Spleen (tissue), 11 donors: ENCODE measurements at regions not wholly inside any gene's neighbourhood (a gene's known extent, or its start where the extent isn't known, plus 50 kb on each side); places are given as distances from the start of the nearest gene placed in this dataset.

Experiments
- DNase-seq: peaks from one replicate; pipeline ENCODE4 v3.0.0-alpha.2; 2020
- H3K27ac ChIP-seq, 8 donors: fragments of 200-600 bp; sonication (generic) in 7 of 8; 1 replicate in 4 of 8; 2 replicates in 4 of 8; pipeline versions ENCODE4 v1.5.0 to v1.8.0; 2016 to 2021; ENCODE audit warnings: inconsistent platforms in 4 of 8, mild to moderate bottlenecking in 4 of 8, moderate library complexity in 1 of 8
- H3K27me3 ChIP-seq, 7 donors: fragments of 200-600 bp; sonication (generic) in 6 of 7; replicated peaks in 1 of 7; 1 replicate in 4 of 7; 2 replicates in 3 of 7; pipeline versions ENCODE4 v1.5.0 to v1.8.0; 2016 to 2021; ENCODE audit warnings: inconsistent platforms in 3 of 7, mild to moderate bottlenecking in 1 of 7
- H3K36me3 ChIP-seq, 6 donors: fragments of 200-600 bp; sonication (generic) in 5 of 6; 1 replicate in 4 of 6; 2 replicates in 2 of 6; pipeline versions ENCODE4 v1.5.0 to v1.8.0; 2016 to 2021; ENCODE audit warnings: inconsistent platforms in 2 of 6
- H3K4me1 ChIP-seq, 6 donors: fragments of 200-600 bp; sonication (generic) in 5 of 6; 1 replicate in 3 of 6; 2 replicates in 3 of 6; pipeline versions ENCODE4 v1.5.0 to v1.8.0; 2016 to 2021; ENCODE audit warnings: inconsistent platforms in 3 of 6
- H3K4me3 ChIP-seq, 8 donors: fragments of 200-600 bp; sonication (generic) in 7 of 8; 1 replicate in 4 of 8; 2 replicates in 4 of 8; pipeline versions ENCODE4 v1.5.0 to v1.8.0; 2016 to 2021; ENCODE audit warnings: inconsistent platforms in 4 of 8, mild to moderate bottlenecking in 4 of 8, moderate library complexity in 2 of 8
- H3K9me3 ChIP-seq, 8 donors: fragments of 200-600 bp; sonication (generic) in 7 of 8; 1 replicate in 4 of 8; 2 replicates in 4 of 8; pipeline versions ENCODE4 v1.5.0 to v1.8.0; 2016 to 2021; ENCODE audit warnings: inconsistent platforms in 4 of 8
- CTCF ChIP-seq, 11 experiments: fragments of 200-600 bp in 7 of 11; fragments of 450-650 bp in 4 of 11; sonication (generic) in 4 of 11; IDR thresholded peaks in 8 of 11; conservative IDR thresholded peaks in 3 of 11; 1 replicate in 7 of 11; 2 replicates in 4 of 11; pipeline versions ENCODE4 v1.4.0 to v1.8.0; 2016 to 2021; ENCODE audit warnings: antibody characterized with exemption in 11 of 11, inconsistent platforms in 4 of 11, mild to moderate bottlenecking in 1 of 11
- POLR2A ChIP-seq, 3 donors: fragments of 450-650 bp; IDR thresholded peaks; one replicate each; pipeline ENCODE4 v1.5.1; 2017; ENCODE audit warnings: antibody characterized with exemption in 3 of 3, mild to moderate bottlenecking in 1 of 3
- POLR2AphosphoS5 ChIP-seq, 3 donors: sonication (generic); formaldehyde crosslinking; IDR thresholded peaks; one replicate each; pipeline ENCODE4 v1.5.1; 2017; ENCODE audit warnings: antibody characterized with exemption in 3 of 3
- WGBS, 5 donors: extraction: QIAGEN DNeasy Blood & Tissue Kit in 3 of 5; methylation state at CpG; one replicate each; pipeline versions ENCODE4 v1.1.5 to v1.1.7; 2013 to 2018; 5-methylcytosine and 5-hydroxymethylcytosine counted together
- intact Hi-C: fragments of 100-400 bp; cut with DNase I; formaldehyde crosslinking; loops from one replicate; pipeline ENCODE4 v1.15.0; 2023; ENCODE audit warnings: low total_unique reads
- donor health status: healthy with polysubstance abuse.
- donor health status: DM: no; HTN: no; CAD: no; lungs with moderate emphysema.
- donor health status: DM: no; HTN: no; CAD: no.
- donor health status: Bipolar disorder and iron deficiency.
- donor health status: healthy.
- donor health status: DM: no; HTN: no; CAD: no.
- donor health status: DM: yes; HTN: yes; CAD: no.

GRCh38 chr3:22284559-22284958 is 533.5 kb upstream of the ZNF385D start:
- Histone ChIP-seq H3K4me1 (no peaks in the 10 kb centered on the region), H3K9me3 (peaks cover 0 to 9% (median 0%) of the 10 kb centered on the region in 8 donors), H3K27me3 (no peaks in the 10 kb centered on the region), H3K4me3 (no peak overlapping the region), H3K36me3 (no peaks in the 10 kb centered on the region), H3K27ac (no peak overlapping the region)
- TF ChIP-seq CTCF (IDR thresholded peaks at IDR 0.05 in 8 of 11, conservative IDR thresholded peaks at IDR 0.05 in 3 of 11) (no peak), POLR2A (IDR thresholded peaks at IDR 0.05) (no peak), POLR2AphosphoS5 (IDR thresholded peaks at IDR 0.05) (no peak)
- no peak for DNase-seq
- intact Hi-C loops: no loop called here
- WGBS, 5 donors: 77 to 97% (median 90%) methylated on average over 1 of the region's 1 CpG

GRCh38 chr3:22288756-22289155 is 537.7 kb upstream of the ZNF385D start:
- intact Hi-C loops: no loop called here
- Histone ChIP-seq H3K27me3 (no peaks in the 10 kb centered on the region), H3K4me3 (no peak overlapping the region), H3K27ac (no peak overlapping the region), H3K36me3 (no peaks in the 10 kb centered on the region), H3K4me1 (no peaks in the 10 kb centered on the region), H3K9me3 (peaks cover 0 to 5% (median 0%) of the 10 kb centered on the region in 8 donors)
- 0 to 83% (median 41%) methylated on average over 1 of the region's 1 CpG for WGBS, 5 donors
- TF ChIP-seq CTCF (IDR thresholded peaks at IDR 0.05 in 8 of 11, conservative IDR thresholded peaks at IDR 0.05 in 3 of 11): no peak
- TF ChIP-seq POLR2AphosphoS5 (IDR thresholded peaks at IDR 0.05): no peak
- no peak for TF ChIP-seq POLR2A (IDR thresholded peaks at IDR 0.05)
- no peak for DNase-seq

- H3K4me3 ChIP-seq: no peak overlapping the region
- H3K27ac ChIP-seq: no peak overlapping the region
- H3K9me3 ChIP-seq: peaks cover 0 to 6% (median 0%) of the 10 kb centered on the region in 8 donors
- no peak for TF ChIP-seq POLR2A (IDR thresholded peaks at IDR 0.05)
- no peak for TF ChIP-seq POLR2AphosphoS5 (IDR thresholded peaks at IDR 0.05)
- TF ChIP-seq CTCF (IDR thresholded peaks at IDR 0.05 in 8 of 11, conservative IDR thresholded peaks at IDR 0.05 in 3 of 11): no peak
- no peak for DNase-seq
- no peaks in the 10 kb centered on the region for H3K36me3 ChIP-seq
- intact Hi-C loops: no loop called here
- no peaks in the 10 kb centered on the region for H3K27me3 ChIP-seq
- no peaks in the 10 kb centered on the region for H3K4me1 ChIP-seq
These were observed 541.7 kb upstream of the ZNF385D start for GRCh38 chr3:22292681-22293080.

GRCh38 chr3:22296601-22297000 is 545.6 kb upstream of the ZNF385D start:
- no peak for DNase-seq

More at GRCh38 chr3:22296601-22297000, 545.6 kb upstream of the ZNF385D start:
- intact Hi-C loops: no loop called here
- Histone ChIP-seq H3K36me3 (no peaks in the 10 kb centered on the region), H3K9me3 (peaks cover 0 to 22% (median 12%) of the 10 kb centered on the region in 8 donors), H3K27ac (no peak overlapping the region), H3K4me3 (no peak overlapping the region), H3K4me1 (no peaks in the 10 kb centered on the region), H3K27me3 (no peaks in the 10 kb centered on the region)
- TF ChIP-seq POLR2AphosphoS5 (IDR thresholded peaks at IDR 0.05): no peak
- TF ChIP-seq POLR2A (IDR thresholded peaks at IDR 0.05): no peak
- TF ChIP-seq CTCF (IDR thresholded peaks at IDR 0.05 in 8 of 11, conservative IDR thresholded peaks at IDR 0.05 in 3 of 11): no peak
